Liver (tissue), 3 donors: ENCODE measurements at regions not wholly inside any gene's neighbourhood (a gene's known extent, or its start where the extent isn't known, plus 50 kb on each side); places are given as distances from the start of the nearest gene placed in this dataset.

ENCODE experiments used
- GABPA ChIP-seq, 2 donors: IDR thresholded peaks in 1 of 2; conservative IDR thresholded peaks in 1 of 2; 2 replicates each; pipeline ENCODE4 v1.6.1; 2016; ENCODE audit warnings: antibody characterized with exemption in 2 of 2, mild to moderate bottlenecking in 1 of 2, moderate library complexity in 1 of 2
- RAD21 ChIP-seq, 2 donors: IDR thresholded peaks; 2 replicates each; pipeline ENCODE4 v1.6.1; 2016; ENCODE audit warnings: antibody characterized with exemption in 2 of 2, mild to moderate bottlenecking in 2 of 2
- TAF1 ChIP-seq: conservative IDR thresholded peaks from 2 replicates; pipeline ENCODE4 v1.6.1; 2016; ENCODE audit warnings: antibody characterized with exemption, mild to moderate bottlenecking
- YY1 ChIP-seq: IDR thresholded peaks from 2 replicates; pipeline ENCODE4 v1.6.1; 2016; ENCODE audit warnings: antibody characterized with exemption, mild to moderate bottlenecking
- TF ChIP-seq, protein P1 (sequence below): fragments of 150-350 bp; IDR thresholded peaks from 2 replicates; pipeline ENCODE4 v1.5.1; 2017; ENCODE audit warnings: improper control_type of control experiment, low read depth, low read length; ENCODE audit not compliant: missing input control
- TF ChIP-seq, protein P2 (sequence below): IDR thresholded peaks from 2 replicates; pipeline ENCODE4 v1.6.1; 2016; ENCODE audit warnings: antibody characterized with exemption, mild to moderate bottlenecking
- TF ChIP-seq, protein P3 (sequence below): IDR thresholded peaks from 2 replicates; pipeline ENCODE4 v1.6.1; 2016; ENCODE audit warnings: antibody characterized with exemption
- donor health status: healthy.
- donor health status: healthy.

DNA sequence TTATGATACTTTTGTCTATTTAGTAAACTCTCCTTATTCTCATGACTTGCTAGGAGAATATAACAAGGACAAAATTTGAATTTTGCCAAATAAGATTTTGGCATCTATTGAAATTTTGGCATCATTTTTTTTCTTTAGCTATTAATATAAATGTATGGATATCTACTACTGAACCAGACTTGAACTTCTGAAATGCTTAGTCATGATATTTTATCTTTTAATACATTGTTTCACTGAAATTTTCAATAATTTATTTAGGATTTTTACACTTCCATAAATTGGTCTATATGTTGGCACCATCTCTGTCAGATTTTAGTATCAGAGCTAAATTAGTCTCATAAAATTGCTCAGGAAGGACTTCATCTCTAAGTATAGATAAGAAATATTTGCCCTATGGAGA lies 149.8 kb downstream of the CYP26B1 start:
- TF ChIP-seq, protein P1, sequence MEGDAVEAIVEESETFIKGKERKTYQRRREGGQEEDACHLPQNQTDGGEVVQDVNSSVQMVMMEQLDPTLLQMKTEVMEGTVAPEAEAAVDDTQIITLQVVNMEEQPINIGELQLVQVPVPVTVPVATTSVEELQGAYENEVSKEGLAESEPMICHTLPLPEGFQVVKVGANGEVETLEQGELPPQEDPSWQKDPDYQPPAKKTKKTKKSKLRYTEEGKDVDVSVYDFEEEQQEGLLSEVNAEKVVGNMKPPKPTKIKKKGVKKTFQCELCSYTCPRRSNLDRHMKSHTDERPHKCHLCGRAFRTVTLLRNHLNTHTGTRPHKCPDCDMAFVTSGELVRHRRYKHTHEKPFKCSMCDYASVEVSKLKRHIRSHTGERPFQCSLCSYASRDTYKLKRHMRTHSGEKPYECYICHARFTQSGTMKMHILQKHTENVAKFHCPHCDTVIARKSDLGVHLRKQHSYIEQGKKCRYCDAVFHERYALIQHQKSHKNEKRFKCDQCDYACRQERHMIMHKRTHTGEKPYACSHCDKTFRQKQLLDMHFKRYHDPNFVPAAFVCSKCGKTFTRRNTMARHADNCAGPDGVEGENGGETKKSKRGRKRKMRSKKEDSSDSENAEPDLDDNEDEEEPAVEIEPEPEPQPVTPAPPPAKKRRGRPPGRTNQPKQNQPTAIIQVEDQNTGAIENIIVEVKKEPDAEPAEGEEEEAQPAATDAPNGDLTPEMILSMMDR: no peak
- TF ChIP-seq RAD21 (IDR thresholded peaks at IDR 0.05) (no peak), YY1 (no peak), GABPA (IDR thresholded peaks at IDR 0.05 in 1 of 2, conservative IDR thresholded peaks at IDR 0.05 in 1 of 2) (no peak), TAF1 (no peak)
- TF ChIP-seq, protein P2, sequence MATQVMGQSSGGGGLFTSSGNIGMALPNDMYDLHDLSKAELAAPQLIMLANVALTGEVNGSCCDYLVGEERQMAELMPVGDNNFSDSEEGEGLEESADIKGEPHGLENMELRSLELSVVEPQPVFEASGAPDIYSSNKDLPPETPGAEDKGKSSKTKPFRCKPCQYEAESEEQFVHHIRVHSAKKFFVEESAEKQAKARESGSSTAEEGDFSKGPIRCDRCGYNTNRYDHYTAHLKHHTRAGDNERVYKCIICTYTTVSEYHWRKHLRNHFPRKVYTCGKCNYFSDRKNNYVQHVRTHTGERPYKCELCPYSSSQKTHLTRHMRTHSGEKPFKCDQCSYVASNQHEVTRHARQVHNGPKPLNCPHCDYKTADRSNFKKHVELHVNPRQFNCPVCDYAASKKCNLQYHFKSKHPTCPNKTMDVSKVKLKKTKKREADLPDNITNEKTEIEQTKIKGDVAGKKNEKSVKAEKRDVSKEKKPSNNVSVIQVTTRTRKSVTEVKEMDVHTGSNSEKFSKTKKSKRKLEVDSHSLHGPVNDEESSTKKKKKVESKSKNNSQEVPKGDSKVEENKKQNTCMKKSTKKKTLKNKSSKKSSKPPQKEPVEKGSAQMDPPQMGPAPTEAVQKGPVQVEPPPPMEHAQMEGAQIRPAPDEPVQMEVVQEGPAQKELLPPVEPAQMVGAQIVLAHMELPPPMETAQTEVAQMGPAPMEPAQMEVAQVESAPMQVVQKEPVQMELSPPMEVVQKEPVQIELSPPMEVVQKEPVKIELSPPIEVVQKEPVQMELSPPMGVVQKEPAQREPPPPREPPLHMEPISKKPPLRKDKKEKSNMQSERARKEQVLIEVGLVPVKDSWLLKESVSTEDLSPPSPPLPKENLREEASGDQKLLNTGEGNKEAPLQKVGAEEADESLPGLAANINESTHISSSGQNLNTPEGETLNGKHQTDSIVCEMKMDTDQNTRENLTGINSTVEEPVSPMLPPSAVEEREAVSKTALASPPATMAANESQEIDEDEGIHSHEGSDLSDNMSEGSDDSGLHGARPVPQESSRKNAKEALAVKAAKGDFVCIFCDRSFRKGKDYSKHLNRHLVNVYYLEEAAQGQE: no peak
- TF ChIP-seq, protein P3, sequence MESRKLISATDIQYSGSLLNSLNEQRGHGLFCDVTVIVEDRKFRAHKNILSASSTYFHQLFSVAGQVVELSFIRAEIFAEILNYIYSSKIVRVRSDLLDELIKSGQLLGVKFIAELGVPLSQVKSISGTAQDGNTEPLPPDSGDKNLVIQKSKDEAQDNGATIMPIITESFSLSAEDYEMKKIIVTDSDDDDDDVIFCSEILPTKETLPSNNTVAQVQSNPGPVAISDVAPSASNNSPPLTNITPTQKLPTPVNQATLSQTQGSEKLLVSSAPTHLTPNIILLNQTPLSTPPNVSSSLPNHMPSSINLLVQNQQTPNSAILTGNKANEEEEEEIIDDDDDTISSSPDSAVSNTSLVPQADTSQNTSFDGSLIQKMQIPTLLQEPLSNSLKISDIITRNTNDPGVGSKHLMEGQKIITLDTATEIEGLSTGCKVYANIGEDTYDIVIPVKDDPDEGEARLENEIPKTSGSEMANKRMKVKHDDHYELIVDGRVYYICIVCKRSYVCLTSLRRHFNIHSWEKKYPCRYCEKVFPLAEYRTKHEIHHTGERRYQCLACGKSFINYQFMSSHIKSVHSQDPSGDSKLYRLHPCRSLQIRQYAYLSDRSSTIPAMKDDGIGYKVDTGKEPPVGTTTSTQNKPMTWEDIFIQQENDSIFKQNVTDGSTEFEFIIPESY: no peak
